ENCODE measurements at regions not wholly inside any gene's neighbourhood (a gene's known extent, or its start where the extent isn't known, plus 50 kb on each side); places are given as distances from the start of the nearest gene placed in this dataset.
"Not testable (repeated sequence)": the region's sequence is repeated elsewhere in the genome, so short reads cannot be mapped to it uniquely, and the experiment has no call there.

DNA sequence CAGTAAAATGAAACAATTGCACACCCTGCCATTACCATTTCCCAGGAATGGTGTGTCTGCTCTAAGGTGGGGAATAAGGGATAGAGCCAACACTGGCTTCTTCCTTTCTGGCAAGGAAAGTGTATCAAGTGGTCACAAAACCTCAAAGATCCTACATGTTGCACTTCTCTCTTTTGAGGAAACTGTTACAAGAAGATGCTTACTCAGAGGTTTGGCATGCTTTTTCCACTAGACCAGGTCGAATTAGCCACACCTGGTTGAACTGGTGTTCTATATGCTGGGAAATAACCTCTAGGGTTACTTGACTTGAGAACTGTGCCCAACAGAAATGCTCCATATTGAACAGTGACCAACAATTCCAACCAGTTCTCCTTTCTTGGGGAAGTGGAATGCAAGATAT is 102.9 kb downstream of the LRRN1 start:
- no peak for DNase-seq (ENCODE audit: low read depth)

DNA sequence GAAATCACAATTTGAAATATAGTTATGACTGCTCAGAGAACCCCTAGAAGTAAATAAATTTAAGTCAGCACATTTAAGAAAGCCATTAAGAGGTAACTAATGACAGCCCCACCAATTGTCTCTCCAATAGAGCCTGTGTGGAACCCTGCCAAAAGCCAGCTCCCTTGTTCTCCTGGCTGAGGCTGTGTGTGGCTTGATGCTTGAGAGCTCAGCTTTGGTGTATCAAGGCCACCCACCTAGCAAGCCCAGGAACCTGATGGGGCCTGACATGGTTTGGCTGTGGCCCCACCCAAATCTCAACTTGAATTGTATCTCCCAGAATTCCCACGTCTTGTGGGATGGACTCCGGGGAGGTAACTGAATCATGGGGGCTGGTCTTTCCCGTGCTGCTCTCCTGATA is 106.9 kb downstream of the LRRN1 start:
- DNase-seq (ENCODE audit: low read depth): no peak

DNA sequence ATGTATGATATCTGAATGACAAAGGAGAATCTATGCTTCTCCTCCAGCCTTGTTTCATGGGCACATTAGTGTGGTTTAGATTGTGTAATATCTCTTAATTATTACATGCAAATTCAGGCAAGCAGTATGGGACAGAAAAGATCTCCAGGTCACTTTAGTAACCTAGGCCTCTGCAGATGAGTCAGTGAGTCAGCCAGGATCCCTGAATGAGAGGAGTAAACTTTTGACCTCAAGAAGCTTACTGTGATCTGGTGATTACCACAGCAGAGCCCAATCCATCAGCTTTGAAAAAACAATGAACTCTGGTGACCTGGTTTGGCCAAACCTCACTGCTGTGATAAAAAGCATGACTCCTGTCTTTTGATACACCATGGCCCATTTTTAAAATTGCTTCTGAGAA is 107.8 kb downstream of the LRRN1 start:
- DNase-seq (ENCODE audit: low read depth): no peak

DNA sequence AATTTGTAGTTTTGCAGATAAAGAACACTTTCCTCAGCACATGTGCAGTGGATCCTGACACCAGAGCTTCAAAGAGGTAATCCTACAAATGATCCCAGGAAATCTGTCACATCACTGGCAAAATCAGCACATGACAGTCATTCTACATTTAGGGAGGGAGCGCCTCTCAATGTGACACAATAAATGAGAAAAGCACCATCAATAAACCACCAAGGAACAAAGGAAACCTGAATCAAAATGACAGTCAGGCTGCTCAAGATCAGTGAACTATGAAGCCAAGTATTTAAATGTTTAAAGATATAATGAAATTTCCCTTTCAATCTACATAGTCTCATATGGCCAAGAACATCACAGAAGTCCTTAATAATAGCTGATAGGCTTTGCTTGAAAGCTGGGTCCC is 119.5 kb downstream of the LRRN1 start:
- DNase-seq (ENCODE audit: low read depth): no peak

DNA sequence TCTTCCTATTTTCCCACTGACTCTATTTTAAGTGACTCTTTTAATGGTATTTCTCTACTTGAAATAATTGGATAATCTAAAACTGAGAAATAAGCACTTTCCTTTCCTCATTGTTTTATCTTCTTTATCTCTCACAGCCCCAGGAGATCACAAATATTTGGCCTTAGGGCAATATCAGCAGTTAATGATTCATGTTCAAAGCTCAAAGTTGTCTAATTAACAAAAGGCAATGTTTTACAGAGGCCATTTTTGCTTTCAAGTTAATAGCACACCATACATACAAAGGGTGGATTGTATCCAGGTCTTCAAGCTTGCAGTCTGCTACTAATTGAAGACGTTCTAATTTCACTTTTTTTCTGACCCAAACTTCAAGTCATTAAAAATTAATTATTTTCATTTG is 120.1 kb downstream of the LRRN1 start:
- no peak for DNase-seq (ENCODE audit: low read depth)

DNA sequence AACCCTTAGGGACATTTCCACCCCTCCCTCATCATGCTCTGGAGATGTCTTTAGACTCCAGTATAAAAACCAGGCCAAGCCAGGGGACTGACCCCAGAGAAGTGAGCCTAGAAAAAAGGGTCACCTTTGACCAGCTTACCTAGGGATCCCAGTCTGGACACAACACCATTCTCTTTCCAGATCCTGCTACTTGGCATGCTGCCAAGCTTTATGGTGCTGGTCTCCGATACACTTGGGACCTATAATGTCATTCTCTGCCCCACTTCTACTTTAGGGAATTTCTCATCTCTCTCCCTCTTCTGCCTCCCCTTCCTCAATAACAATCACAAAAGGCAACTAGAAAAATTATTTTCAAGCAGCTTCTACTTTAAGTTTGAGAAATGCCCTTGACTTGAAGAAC is 124.4 kb downstream of the LRRN1 start:
- no peak for DNase-seq (ENCODE audit: low read depth)

DNA sequence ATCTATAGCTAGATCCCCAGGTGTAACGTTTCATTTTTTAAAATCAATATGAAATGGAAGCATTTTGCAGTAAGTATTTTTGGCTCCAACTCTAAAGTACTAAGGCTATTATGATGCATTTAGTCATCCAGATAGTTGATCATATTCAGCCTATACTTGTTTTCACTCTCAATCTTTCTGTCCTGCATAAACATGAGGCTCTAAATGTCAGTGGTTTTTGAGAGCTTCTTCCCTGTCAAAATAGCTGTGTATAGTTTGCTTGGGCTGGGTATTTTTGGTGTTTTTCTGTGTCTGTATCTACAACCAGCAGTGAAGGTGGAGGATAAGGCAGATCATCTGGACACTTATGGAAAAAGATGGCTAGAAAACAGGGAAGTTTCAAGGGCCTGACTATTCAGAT is 128.0 kb downstream of the LRRN1 start:
- no peak for DNase-seq (ENCODE audit: low read depth)

DNA sequence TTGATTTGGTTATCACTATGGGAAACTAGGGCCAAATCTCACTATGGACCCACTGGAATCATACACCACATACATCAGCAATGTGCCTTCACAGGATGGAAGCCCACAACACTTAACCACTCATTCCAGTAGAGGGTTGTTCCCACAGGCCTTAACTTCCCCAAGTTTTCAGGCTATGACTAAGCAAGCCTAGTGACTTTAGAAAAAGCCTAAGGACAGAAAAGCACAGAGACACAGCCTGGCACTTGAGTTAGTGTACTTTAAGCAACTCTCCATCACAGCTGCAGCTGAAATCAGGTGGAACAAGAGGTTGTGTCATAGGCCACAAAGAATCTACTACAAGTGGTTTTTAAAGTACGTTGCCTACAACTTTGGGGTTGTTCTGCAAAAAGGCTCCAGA is 128.7 kb downstream of the LRRN1 start:
- DNase-seq (ENCODE audit: low read depth): no peak

DNA sequence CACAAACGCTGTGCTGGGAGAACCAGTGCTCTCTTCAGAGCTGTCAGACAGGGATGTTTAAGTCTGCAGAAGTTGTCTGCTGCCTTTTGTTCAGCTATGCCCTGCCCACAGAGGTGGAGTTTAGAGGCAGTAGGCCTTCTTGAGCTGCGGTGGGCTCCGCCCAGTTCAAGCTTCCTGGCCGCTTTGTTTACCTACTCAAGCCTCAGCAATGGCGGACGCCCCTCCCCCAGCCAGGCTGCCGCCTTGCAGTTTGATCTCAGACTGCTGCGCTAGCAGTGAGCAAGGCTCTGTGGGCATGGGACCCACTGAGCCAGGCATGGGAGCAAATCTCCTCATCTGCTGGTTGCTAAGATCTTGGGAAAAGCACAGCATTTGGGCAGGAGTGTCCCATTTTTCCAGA is 142.1 kb downstream of the LRRN1 start:
- not testable (repeated sequence) for DNase-seq (ENCODE audit: low read depth)

DNA sequence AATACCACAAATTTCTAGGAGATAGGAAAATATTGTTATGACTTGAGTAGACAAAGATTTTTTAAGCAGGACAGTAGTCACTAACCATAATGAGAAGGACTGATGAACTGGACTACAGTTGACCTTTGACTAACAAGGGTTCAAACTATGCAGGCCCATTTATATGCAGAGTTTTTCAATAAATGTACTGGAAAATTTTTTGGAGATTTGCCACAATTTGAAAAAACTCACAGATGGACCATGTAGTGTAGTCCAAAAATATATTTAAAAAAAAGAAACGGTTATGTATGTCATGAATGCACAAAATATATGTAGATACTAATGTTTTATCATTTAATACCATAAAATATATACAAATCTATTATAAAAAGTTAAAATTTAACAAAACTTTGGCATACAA is 151.8 kb downstream of the LRRN1 start:
- no peak for DNase-seq (ENCODE audit: low read depth)

DNA sequence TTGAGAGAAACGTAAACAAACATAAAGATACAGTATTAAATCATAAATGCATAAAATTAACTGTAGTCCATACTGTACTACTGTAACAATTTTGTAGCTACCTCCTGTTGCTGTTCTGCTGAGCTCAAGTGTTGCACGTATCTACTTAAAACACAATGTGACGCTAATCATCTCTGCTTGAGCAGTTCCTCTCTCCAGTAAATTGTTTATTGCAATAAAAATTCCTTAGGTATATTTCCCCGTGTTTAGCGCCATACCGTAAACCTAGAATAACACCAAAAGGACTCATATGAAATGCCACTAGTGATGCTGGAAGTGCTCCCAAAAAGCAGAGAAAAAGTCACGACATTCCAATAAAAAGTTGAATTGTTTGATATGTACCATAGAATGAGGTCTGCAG is 152.3 kb downstream of the LRRN1 start:
- no peak for DNase-seq (ENCODE audit: low read depth)

DNA sequence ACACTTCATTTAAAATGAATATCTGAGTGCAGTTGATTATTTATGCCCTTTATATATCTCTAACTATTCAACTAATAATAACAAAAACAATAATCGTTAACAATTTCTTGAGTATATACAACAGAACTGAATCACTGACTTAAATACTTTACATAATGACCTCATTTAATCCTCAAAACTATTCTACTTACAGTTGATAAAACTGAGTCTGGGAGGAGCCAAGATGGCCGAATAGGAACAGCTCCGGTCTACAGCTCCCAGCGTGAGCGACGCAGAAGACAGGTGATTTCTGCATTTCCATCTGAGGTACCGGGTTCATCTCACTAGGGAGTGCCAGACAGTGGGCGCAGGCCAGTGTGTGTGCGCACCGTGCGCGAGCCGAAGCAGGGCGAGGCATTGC is 163.6 kb downstream of the LRRN1 start:
- not testable (repeated sequence) for DNase-seq (ENCODE audit: low read depth)

DNA sequence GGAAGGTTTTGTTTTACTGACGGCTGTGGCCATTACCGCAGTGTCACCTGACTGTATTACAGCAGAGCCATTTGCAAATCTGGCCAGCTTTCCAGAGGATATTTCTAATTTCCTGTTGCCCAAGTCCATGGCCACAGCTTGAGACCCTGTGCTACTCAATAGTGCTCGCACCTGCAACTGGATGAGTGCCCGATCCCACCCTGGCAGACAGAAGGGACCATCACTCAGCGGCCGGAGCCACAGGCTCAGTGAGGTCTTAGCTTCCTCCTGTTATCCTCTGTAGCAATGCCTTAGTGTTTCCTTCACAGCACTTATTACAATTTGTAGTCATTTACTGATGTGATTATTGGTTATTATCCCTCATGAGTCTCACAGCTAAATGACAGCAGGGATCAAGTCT is 184.8 kb downstream of the LRRN1 start:
- no peak for DNase-seq (ENCODE audit: low read depth)

DNA sequence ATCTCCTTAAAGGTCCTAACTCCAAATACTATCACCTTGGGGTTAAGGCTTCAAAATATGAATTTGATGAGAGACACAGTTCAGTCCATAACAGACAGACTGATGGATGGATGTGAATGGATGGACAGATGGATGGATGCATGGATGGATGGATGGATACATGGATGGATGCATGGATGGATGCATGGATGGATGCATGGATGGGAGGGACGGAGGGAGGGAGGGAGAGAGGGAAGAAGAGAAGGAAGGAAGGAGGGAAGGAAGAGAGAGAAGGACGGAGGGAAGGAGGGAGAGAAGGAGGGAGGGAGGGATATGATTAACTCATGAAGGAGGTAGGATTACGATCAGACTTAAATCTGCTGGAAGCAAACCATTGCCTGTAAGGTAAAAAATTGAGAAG is 192.4 kb downstream of the LRRN1 start:
- no peak for DNase-seq (ENCODE audit: low read depth)

DNA sequence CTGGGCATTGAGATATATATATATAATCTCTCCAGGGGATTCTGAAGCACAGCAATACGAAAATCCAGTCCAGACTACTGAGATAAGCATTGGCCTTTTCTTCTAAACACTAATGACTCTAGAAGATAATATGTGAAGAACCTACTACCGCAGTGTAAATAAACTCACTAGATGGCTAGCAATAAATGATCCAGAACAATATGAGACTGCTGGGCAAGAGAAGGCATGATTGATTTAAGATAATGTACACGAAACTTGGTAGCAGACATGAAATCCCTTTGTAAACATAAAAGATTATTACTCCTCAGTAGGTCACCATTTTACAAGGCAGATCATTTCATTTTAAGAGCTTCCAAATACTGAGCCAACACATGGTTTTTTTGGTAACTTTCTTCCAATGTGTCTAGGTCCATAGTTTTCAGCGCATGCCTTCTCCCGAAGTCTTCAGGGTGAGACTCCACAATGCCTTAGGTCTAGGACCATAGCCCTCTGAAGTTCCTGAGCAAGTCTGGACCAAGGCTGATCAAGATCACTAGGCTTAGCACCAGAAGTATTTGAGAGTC is 193.2 kb downstream of the LRRN1 start:
- no peak for DNase-seq (ENCODE audit: low read depth)

DNA sequence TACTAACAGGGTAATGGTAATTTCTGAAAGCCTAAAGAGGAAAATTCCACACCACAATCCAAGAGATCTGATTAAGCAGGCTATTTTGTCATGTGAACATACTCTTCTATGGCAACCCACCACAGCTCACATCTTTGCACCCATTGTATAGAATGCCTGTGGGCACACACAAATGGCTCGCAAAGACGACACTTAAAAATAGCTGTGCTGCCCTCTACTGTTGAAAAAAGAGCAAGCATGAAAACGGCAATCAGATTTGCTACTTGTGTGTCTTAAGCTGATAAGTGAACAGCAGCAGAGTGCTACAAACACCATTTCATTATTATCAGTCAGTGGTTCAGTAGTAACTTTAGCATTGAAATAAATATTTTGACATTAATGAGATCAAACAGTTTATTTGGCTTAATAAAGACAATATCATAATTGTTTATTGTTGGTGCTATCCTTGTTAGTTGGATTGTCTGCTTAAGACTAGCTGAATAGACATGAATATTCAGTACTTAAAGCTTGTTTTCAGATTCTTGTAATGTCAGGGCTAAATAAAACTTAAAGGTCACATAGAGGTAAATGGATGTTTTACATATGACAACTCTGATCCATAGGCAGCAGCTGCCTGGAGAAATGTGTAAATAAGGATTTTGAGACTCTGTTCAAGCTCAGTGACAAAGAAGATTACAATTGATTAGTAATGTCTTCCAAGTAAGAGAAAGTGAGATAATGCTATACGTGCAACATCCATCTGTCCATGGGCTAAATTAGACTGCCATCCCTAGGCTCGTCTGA is 199.1 kb downstream of the LRRN1 start:
- DNase-seq (ENCODE audit: low read depth): no peak

DNA sequence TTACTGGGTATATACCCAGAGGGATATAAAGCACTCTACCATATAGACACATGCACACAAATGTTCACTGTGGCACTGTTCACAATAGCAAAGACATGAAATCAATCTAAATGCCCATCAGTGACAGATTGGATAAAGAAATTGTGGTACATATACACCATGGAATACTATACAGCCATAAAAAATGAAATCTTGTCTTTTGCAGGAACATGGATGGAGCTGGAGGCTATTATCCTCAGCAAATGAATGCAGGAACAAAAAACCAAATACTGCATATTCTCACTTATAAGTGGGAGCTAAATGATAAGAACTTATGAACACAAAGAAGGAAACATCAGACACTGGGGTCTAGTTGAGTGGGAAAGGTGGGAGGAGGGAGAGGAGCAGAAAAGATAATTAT is 200.1 kb downstream of the LRRN1 start:
- not testable (repeated sequence) for DNase-seq (ENCODE audit: low read depth)

DNA sequence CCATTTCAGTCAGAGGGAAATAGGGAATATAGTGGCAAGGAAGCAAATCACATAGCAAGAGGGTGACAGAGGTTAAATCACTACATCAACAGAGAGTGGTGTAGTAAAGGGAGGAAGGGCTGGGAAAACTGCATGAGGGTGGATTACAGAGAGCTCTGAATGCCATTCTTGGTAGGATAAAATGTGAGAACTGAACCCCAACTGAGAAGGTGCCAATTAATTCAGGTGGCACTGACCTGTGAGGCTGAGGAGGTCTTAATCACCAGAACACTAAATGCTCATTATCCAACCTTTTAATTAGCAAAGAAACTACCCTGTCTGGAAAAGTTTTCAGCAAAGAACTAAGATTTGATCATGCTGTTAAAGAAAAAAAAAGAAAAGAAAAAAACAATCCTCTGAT is 202.7 kb downstream of the LRRN1 start:
- no peak for DNase-seq (ENCODE audit: low read depth)

DNA sequence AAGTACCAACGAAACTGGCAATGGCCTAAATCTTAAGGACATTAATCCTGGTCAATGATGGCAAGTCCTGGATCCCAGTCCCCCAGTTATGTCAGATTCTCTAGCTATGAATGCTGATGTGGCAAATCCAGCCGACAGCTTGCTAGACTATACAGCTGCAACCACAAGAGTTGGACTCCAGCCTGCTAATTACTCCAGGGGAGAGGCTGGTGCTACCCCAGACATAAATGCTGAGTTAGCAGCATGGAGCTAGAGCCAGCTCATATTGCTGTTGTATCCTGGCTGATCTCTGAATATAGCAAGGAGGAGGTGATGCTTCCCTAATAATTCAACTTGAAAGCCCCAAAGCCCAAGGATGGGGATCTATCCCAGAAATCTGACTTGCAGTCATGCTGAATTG is 207.1 kb downstream of the LRRN1 start:
- DNase-seq (ENCODE audit: low read depth): no peak

DNA sequence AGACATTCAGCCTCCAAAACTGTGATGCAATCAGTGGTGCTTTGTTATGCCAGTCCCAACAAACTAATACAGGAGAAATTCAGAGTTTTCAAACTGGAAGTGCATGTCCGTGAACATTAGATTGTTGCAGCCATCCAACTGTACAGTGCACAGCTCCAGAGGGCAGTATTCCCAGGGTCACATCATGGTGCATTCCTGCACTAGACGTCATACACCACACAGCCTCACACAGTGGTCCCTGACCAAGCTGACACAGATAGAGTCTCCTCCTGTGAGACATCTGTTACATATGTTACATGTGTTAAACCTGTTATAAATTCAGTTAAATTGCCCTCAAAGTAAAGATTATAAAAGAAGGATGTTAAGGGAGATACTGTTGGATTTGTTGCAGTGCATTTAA is 209.0 kb downstream of the LRRN1 start:
- no peak for DNase-seq (ENCODE audit: low read depth)

DNA sequence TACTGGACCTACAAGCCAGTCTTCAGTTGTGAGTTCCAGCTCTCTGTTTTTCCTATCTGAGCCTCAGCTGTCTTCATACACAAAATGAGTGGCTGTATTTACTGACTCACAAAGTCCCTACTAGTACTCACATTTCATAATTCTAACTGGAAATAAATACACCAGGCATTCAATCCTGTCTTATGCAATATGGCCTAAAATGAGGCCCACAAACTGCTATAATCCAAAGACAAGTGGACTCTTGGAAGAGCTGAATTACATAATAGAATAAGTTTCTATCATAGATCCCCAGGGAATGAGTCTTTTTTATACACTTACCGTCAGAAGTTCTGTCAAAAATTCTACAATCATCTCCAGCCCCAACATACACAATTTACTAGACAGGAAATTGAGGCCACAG is 211.9 kb downstream of the LRRN1 start:
- no peak for DNase-seq (ENCODE audit: low read depth)

DNA sequence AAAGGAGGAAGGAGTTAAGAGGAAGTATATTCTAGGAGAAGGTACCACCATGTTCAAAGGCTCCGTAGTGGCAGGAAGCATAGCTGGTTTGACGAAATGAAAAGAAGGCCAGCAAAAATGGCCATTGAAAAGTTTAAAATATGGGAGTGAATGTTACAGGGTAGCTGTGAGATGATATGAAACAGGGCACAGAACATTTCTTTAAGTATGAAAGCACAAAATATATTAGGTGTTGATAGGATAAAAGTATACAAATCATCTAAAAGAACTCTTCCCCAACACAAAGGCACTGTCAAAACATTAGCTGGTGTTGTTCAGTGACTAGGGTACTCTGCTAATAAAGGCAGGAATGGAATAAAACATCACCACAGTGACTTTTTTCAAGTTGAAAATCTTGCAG is 216.2 kb downstream of the LRRN1 start:
- no peak for DNase-seq (ENCODE audit: low read depth)

DNA sequence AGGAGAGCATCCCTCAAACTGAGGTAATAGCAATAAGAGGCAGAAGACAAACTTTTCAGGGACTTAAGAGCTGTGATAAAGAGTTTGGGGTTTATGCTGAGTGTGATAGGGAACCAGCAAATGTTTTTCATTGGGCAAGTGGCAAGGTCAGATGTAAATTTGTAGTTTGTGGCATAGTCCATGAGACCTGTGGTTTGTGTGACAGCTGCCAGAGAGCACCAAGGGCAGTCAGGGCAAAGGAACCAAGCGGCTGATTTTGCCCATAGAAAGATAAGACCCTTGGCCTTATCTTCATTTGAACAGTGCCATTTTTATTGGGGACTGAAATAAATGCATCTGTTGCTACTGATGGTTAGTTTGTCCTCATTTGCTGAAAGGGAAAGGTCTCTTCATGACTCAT is 220.3 kb downstream of the LRRN1 start:
- no peak for DNase-seq (ENCODE audit: low read depth)

DNA sequence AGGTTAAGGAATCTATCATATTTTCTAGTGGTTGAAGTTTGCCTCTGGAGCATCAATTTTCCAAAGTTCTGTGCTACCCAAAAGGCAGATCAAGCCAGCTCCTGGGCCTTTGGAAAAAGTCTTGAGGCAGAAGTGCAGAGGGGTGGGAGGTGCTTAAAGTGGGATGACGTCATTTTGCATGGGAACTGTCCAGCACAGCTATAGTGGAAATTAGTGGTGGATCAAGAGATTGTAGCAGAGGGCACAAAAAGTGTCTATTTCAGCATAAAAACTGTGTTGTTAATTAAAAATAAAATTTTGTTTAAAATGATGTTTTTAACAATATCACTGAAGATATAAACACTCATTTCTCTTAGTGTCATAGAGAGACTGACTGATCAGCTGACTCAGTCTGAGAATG is 221.9 kb downstream of the LRRN1 start:
- DNase-seq (ENCODE audit: low read depth): no peak
